ENCODE measurements at regions not wholly inside any gene's neighbourhood (a gene's known extent, or its start where the extent isn't known, plus 50 kb on each side); places are given as distances from the start of the nearest gene placed in this dataset.

DNA sequence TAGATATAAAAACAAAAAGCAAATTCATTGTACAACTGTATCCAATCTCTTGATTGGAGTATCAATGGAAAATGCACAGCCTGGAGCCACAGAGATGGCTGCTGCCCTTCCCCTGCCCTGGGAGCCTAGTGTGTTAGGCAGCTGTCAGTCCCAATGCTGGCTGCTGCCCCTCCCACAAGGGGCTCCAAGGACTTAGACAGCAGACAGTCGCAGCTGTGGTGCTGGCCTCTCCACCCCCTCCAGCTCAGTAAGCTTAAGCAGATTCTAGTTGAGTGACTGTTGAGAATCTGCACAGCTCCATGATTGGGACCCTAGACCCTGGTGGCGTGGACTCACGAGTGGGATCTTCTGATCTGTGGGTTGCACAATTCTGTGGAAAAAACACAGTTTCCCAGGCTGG, 1511.2 kb downstream of the FAM181B start:
- no peak for DNase-seq (ENCODE audit: extremely low read depth, low read depth)

DNA sequence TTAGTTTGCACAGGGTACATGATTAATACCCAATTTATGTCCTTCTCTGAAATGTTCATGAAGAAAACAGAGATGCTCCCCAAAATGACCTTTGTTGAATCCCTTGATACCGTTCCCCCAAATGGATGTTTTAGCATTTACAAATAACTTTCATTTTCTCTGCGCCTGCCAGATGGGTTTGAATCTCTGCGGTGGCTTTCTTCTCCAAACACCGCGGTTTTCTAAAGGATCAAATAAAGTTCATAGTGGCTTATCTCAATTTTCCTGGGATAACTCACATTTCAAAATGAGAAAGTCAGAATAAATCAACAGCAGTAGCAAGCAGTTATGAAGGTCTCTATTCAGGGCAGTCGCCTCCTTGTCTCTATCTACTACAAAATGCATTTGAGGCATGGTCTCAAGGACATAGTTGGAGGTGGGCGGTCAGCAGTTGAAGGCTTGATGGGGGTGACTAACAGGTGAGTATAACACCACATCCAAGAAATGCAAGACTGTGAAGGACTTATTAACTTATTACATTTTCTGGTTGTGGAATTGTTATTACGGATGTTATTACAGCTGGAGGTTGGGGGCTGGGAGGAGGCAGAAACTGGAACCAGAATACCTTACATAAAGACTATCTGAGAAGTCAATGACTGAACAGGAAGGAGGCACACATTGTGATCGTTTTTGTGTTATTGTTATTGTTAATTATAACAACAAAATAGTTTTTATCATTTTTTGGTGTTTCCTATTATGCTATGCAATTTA, 1513.3 kb downstream of the FAM181B start:
- DNase-seq (ENCODE audit: extremely low read depth, low read depth), result no peak
- TF ChIP-seq, protein P1, sequence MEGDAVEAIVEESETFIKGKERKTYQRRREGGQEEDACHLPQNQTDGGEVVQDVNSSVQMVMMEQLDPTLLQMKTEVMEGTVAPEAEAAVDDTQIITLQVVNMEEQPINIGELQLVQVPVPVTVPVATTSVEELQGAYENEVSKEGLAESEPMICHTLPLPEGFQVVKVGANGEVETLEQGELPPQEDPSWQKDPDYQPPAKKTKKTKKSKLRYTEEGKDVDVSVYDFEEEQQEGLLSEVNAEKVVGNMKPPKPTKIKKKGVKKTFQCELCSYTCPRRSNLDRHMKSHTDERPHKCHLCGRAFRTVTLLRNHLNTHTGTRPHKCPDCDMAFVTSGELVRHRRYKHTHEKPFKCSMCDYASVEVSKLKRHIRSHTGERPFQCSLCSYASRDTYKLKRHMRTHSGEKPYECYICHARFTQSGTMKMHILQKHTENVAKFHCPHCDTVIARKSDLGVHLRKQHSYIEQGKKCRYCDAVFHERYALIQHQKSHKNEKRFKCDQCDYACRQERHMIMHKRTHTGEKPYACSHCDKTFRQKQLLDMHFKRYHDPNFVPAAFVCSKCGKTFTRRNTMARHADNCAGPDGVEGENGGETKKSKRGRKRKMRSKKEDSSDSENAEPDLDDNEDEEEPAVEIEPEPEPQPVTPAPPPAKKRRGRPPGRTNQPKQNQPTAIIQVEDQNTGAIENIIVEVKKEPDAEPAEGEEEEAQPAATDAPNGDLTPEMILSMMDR (IDR thresholded peaks at IDR 0.05; ENCODE audit: low read depth, low read length), result no peak

More for the DNA sequence above, 1511.2 kb downstream of the FAM181B start:
- TF ChIP-seq, protein P1 (IDR thresholded peaks at IDR 0.05; ENCODE audit: low read depth, low read length), result no peak

DNA sequence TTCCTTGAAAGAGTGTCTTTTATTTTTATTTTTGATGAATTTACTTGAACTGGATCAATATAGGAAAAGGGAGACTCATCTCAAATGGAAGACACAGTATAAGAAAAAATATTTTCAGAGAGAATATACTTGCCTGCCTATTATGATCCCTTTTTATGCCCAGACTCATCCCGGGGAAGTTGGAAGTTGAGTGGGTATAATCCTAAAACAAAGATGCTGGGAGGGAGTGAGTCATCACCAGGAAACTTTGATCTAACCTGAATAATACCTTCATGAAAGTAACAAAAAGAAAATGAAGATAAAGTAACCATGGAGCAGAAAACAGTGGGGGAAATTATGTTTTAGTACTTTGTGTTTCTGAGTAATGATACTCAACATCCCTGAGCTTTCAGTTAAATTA, 1514.0 kb downstream of the FAM181B start:
- TF ChIP-seq, protein P1 (IDR thresholded peaks at IDR 0.05; ENCODE audit: low read depth, low read length), result no peak
- DNase-seq (ENCODE audit: extremely low read depth, low read depth), result no peak

DNA sequence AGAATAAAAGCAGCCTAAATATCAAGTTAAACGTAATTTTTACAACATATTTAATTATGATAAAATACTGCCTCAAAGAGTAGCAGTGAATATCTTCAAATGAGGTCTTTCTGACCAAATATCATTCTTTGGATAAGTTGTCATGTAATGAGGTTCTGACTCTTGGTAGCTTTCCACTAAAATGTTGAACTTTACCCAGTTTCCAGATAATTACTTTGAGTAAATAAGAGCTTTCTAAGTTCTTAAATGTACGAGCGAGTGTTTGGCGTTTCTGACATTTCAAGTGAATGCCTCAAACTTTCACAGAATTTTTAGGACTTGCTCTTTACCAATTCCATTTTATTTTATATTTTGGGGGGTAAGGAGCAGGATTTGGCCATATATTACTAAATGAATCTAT, 1515.2 kb downstream of the FAM181B start:
- TF ChIP-seq, protein P1 (IDR thresholded peaks at IDR 0.05; ENCODE audit: low read depth, low read length), result no peak
- DNase-seq (ENCODE audit: extremely low read depth, low read depth), result no peak

DNA sequence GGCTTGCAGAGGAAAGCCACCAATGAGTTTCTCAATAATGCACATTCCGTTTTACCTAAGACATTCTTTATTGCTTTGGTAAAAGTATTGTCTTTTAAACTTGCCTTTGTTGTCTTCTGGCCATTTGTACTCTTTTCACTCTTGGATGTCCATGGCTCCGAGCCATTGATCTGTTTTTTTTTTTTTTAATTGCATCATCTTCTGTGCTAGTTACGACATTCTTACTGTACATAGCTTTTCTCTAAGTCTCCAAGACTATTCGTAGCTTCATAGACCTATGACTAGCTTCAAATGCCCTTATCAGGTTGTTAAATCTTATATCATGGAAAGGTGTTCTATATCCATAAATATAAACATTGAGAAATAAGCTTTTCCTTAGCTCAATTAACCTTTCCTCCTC, 1522.6 kb downstream of the FAM181B start:
- TF ChIP-seq, protein P1 (IDR thresholded peaks at IDR 0.05; ENCODE audit: low read depth, low read length), result no peak
- no peak for DNase-seq (ENCODE audit: extremely low read depth, low read depth)

DNA sequence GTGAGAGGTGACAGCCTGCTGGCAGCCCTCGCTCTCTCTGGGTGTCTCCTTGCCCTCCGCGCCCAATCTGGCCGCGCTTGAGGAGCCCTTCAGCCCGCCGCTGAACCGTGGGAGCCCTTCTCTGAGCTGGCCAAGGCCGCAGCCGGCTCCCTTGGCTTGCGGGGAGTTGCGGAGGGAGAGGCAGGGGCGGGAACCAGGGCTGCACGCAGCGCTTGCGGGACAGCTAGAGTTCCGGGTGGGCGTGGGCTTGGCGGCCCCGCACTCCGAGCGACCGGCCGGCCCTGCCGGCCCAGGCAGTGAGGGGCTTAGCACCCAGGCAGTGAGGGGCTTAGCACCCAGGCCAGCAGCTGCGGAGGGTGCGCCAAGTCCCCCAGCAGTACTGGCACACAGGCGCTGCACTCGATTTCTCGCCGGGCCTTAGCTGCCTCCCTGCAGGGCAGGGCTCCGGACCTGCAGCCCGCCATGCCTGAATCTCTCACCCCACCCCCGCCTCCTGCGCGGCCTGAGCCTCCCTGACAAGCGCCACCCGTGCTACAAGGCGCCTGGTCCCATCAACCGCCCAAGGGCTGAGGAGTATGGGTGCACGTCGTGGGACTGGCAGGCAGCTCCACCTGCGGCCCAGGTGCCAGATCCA, 1526.1 kb downstream of the FAM181B start:
- TF ChIP-seq, protein P1 (IDR thresholded peaks at IDR 0.05; ENCODE audit: low read depth, low read length), result no peak
- no peak for DNase-seq (ENCODE audit: extremely low read depth, low read depth)

DNA sequence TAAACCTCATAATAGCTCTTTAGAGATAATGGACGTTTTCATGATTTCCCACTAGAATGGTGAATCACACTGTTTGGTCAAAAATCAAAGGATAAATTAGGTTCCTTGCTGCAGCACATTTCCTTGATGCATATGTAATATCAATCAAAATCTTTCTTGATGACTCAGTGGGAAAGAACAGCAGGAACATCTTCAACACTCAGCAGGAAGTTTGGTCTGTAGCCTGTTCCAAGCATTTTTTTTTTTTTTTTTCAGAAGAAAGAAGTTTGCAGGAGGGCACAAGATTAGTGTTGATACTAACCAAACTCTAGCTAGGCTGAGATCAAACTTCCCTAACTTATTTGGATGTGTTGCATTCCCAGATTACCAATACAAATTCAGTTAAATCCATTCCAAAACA, 1529.8 kb downstream of the FAM181B start:
- TF ChIP-seq, protein P1 (IDR thresholded peaks at IDR 0.05; ENCODE audit: low read depth, low read length), result no peak
- DNase-seq (ENCODE audit: extremely low read depth, low read depth), result no peak

Measured in AG09319 (cell line).